Endothelial cell of umbilical vein (primary cell): ENCODE measurements at regions not wholly inside any gene's neighbourhood (a gene's known extent, or its start where the extent isn't known, plus 50 kb on each side); places are given as distances from the start of the nearest gene placed in this dataset.

Experiments used
- CTCF ChIP-seq, 2 donors: IDR thresholded peaks; 1 replicate in 1 of 2; 2 replicates in 1 of 2; pipeline ENCODE4 v1.5.1; 2011; ENCODE audit warnings: low read length in 2 of 2, mild to moderate bottlenecking in 2 of 2, moderate library complexity in 2 of 2, control low read depth in 1 of 2, inconsistent platforms in 1 of 2, low read depth in 1 of 2; ENCODE audit not compliant: insufficient read depth in 1 of 2; ENCODE audit errors: extremely low read depth in 1 of 2
- EZH2 ChIP-seq: IDR thresholded peaks from 2 replicates; pipeline ENCODE4 v1.6.1; 2012; ENCODE audit warnings: borderline replicate concordance, low read depth, mild to moderate bottlenecking, moderate library complexity, low read length, inconsistent platforms; ENCODE audit not compliant: severe bottlenecking
- MAX ChIP-seq: IDR thresholded peaks from 2 replicates; pipeline ENCODE4 v1.6.1; 2011; ENCODE audit not compliant: insufficient read depth, insufficient read length
- MYC ChIP-seq: IDR thresholded peaks from one replicate; pipeline ENCODE4 v1.6.1; 2011; ENCODE audit warnings: mild to moderate bottlenecking, low read depth, low read length
- POLR2A ChIP-seq: IDR thresholded peaks from 2 replicates; pipeline ENCODE4 v1.6.1; 2012; ENCODE audit warnings: low read depth, mild to moderate bottlenecking, control low read depth, low read length
- POLR2AphosphoS5 ChIP-seq: IDR thresholded peaks from 2 replicates; pipeline ENCODE4 v1.6.1; 2012; ENCODE audit warnings: low read depth, mild to moderate bottlenecking, control low read depth, low read length, moderate library complexity; ENCODE audit not compliant: insufficient read depth

- TF ChIP-seq CTCF (IDR thresholded peaks at IDR 0.05; ENCODE audit: extremely low read depth in 1 of 2, insufficient read depth in 1 of 2, low read depth in 1 of 2, low read length in 2 of 2) (no peak), MAX (no peak), POLR2AphosphoS5 (no peak), EZH2 (no peak), POLR2A (no peak), MYC (no peak)
Measured at GRCh38 chr6:148211777-148212324, 130.8 kb upstream of the SASH1 start.
